ENCODE measurements at regions not wholly inside any gene's neighbourhood (a gene's known extent, or its start where the extent isn't known, plus 50 kb on each side); places are given as distances from the start of the nearest gene placed in this dataset.

GRCh38 chr7:155188821-155189581, 108.7 kb upstream of the INSIG1 start:
- Mint-ChIP-seq H3K9me3 (ENCODE audit: unreplicated experiment) (no peaks in the 10 kb centered on the region), H3K4me1 (ENCODE audit: unreplicated experiment) (no peaks in the 10 kb centered on the region), H3K36me3 (ENCODE audit: low read depth, unreplicated experiment) (peaks cover 21% of the 10 kb centered on the region), H3K4me3 (ENCODE audit: unreplicated experiment) (no peak overlapping the region), H3K27ac (ENCODE audit: unreplicated experiment) (no peak overlapping the region), H3K27me3 (ENCODE audit: unreplicated experiment) (peaks cover 6% of the 10 kb centered on the region)
- no peak for TF ChIP-seq CTCF (IDR thresholded peaks at IDR 0.05; ENCODE audit: unreplicated experiment)
- DNase-seq (ENCODE audit: low spot score) = no peak

GRCh38 chr7:155189590-155189989, 108.1 kb upstream of the INSIG1 start:
- Mint-ChIP-seq H3K4me1 (ENCODE audit: unreplicated experiment) (no peaks in the 10 kb centered on the region), H3K9me3 (ENCODE audit: unreplicated experiment) (no peaks in the 10 kb centered on the region), H3K27ac (ENCODE audit: unreplicated experiment) (no peak overlapping the region), H3K36me3 (ENCODE audit: low read depth, unreplicated experiment) (peaks cover 21% of the 10 kb centered on the region), H3K27me3 (ENCODE audit: unreplicated experiment) (peaks cover 6% of the 10 kb centered on the region), H3K4me3 (ENCODE audit: unreplicated experiment) (no peak overlapping the region)
- no peak for DNase-seq (ENCODE audit: low spot score)
- no peak for TF ChIP-seq CTCF (IDR thresholded peaks at IDR 0.05; ENCODE audit: unreplicated experiment)

GRCh38 chr7:155190688-155191087, 107.0 kb upstream of the INSIG1 start:
- no peak overlapping the region for H3K27ac Mint-ChIP-seq (ENCODE audit: unreplicated experiment)
- no peaks in the 10 kb centered on the region for H3K9me3 Mint-ChIP-seq (ENCODE audit: unreplicated experiment)
- TF ChIP-seq CTCF (IDR thresholded peaks at IDR 0.05; ENCODE audit: unreplicated experiment) = peak; percentile 89
- no peak overlapping the region for H3K4me3 Mint-ChIP-seq (ENCODE audit: unreplicated experiment)
- peak; percentile 75 for DNase-seq (ENCODE audit: low spot score)
- H3K4me1 Mint-ChIP-seq (ENCODE audit: unreplicated experiment) = no peaks in the 10 kb centered on the region
- H3K36me3 Mint-ChIP-seq (ENCODE audit: low read depth, unreplicated experiment) = peaks cover 11% of the 10 kb centered on the region
- H3K27me3 Mint-ChIP-seq (ENCODE audit: unreplicated experiment) = peaks cover 5% of the 10 kb centered on the region

GRCh38 chr7:155191137-155191536, 106.5 kb upstream of the INSIG1 start:
- TF ChIP-seq CTCF (IDR thresholded peaks at IDR 0.05; ENCODE audit: unreplicated experiment) = no peak
- DNase-seq (ENCODE audit: low spot score) = no peak
- Mint-ChIP-seq H3K27me3 (ENCODE audit: unreplicated experiment) (peaks cover 5% of the 10 kb centered on the region), H3K27ac (ENCODE audit: unreplicated experiment) (no peak overlapping the region), H3K9me3 (ENCODE audit: unreplicated experiment) (no peaks in the 10 kb centered on the region), H3K4me3 (ENCODE audit: unreplicated experiment) (no peak overlapping the region), H3K36me3 (ENCODE audit: low read depth, unreplicated experiment) (peaks cover 7% of the 10 kb centered on the region), H3K4me1 (ENCODE audit: unreplicated experiment) (no peaks in the 10 kb centered on the region)

GRCh38 chr7:155191901-155192478, 105.7 kb upstream of the INSIG1 start:
- H3K27ac Mint-ChIP-seq (ENCODE audit: unreplicated experiment) = no peak overlapping the region
- no peak overlapping the region for H3K4me3 Mint-ChIP-seq (ENCODE audit: unreplicated experiment)
- H3K27me3 Mint-ChIP-seq (ENCODE audit: unreplicated experiment) = peaks cover 5% of the 10 kb centered on the region
- H3K36me3 Mint-ChIP-seq (ENCODE audit: low read depth, unreplicated experiment) = peaks cover 6% of the 10 kb centered on the region
- H3K9me3 Mint-ChIP-seq (ENCODE audit: unreplicated experiment) = no peaks in the 10 kb centered on the region
- no peak for DNase-seq (ENCODE audit: low spot score)
- H3K4me1 Mint-ChIP-seq (ENCODE audit: unreplicated experiment) = no peaks in the 10 kb centered on the region
- TF ChIP-seq CTCF (IDR thresholded peaks at IDR 0.05; ENCODE audit: unreplicated experiment) = no peak

All from endothelial cell (in vitro differentiated cells).